SK-N-SH treated with all-trans-retinoic acid at 6 μM for 48 hours (cell line): ENCODE measurements at regions not wholly inside any gene's neighbourhood (a gene's known extent, or its start where the extent isn't known, plus 50 kb on each side); places are given as distances from the start of the nearest gene placed in this dataset.
"Not testable (repeated sequence)": the region's sequence is repeated elsewhere in the genome, so short reads cannot be mapped to it uniquely, and the experiment has no call there.

Experiments used
- PATZ1 ChIP-seq: fragments of 250-450 bp; sonication (Bioruptor Pico); IDR thresholded peaks from 2 replicates; pipeline ENCODE4 v1.8.0; 2020; ENCODE audit warnings: mild to moderate bottlenecking, moderate library complexity, borderline replicate concordance
- POU6F1 ChIP-seq: fragments of 250-450 bp; sonication (Bioruptor Pico); IDR thresholded peaks from 2 replicates; pipeline ENCODE4 v1.8.0; 2021; ENCODE audit warnings: low read depth, mild to moderate bottlenecking, moderate library complexity, borderline replicate concordance
- ZFP30 ChIP-seq: fragments of 450-650 bp; formaldehyde crosslinking; IDR thresholded peaks from 2 replicates; pipeline ENCODE4 v1.5.0; 2022; ENCODE audit warnings: mild to moderate bottlenecking, moderate library complexity

- TF ChIP-seq ZFP30; PATZ1 (CRISPR knock-in tag); POU6F1 (CRISPR knock-in tag): not testable (repeated sequence)
These were observed 53.4 kb upstream of the PARP8 start for GRCh38 chr5:50613057-50613456.
